ENCODE measurements at regions not wholly inside any gene's neighbourhood (a gene's known extent, or its start where the extent isn't known, plus 50 kb on each side); places are given as distances from the start of the nearest gene placed in this dataset.
"Not testable (repeated sequence)": the region's sequence is repeated elsewhere in the genome, so short reads cannot be mapped to it uniquely, and the experiment has no call there.

GRCh38 chr22:12603833-12604232, 2924.2 kb upstream of the OR11H1 start:
- not testable (repeated sequence) for H3K14ac ChIP-seq (ENCODE audit: insufficient read depth, low read length); H2BK5ac ChIP-seq (ENCODE audit: insufficient read length, low read length); H2BK15ac ChIP-seq (ENCODE audit: low read depth, low read length); H3K79me1 ChIP-seq (ENCODE audit: insufficient read depth, low read depth, low read length, poor library complexity, severe bottlenecking); H4K5ac ChIP-seq (ENCODE audit: insufficient read length, low read depth, low read length); H3K9ac ChIP-seq (ENCODE audit: extremely low read depth, insufficient read length, low read length); H2BK20ac ChIP-seq (ENCODE audit: low read depth, low read length, poor library complexity, severe bottlenecking); H3K27ac ChIP-seq (ENCODE audit: insufficient read length, low read depth, low read length); H3K4ac ChIP-seq (ENCODE audit: low read depth, low read length); H2AFZ ChIP-seq (ENCODE audit: low read length); DNase-seq; H3T11ph ChIP-seq (ENCODE audit: low read length); H3K27me3 ChIP-seq (ENCODE audit: insufficient read depth, low read length); H3K23ac ChIP-seq (ENCODE audit: insufficient read length, low read depth, low read length); H3K27ac Mint-ChIP-seq; H3K79me2 ChIP-seq (ENCODE audit: insufficient read depth, low read length); H3K56ac ChIP-seq (ENCODE audit: insufficient read length, low read depth, low read length); H4K91ac ChIP-seq (ENCODE audit: insufficient read length, low read depth, low read length); H3K4me3 Mint-ChIP-seq; H4K20me1 ChIP-seq (ENCODE audit: control insufficient read depth, insufficient read depth, insufficient read length); H3K23me2 ChIP-seq (ENCODE audit: insufficient read length, low read depth, low read length, poor library complexity, severe bottlenecking); H3K4me1 ChIP-seq (ENCODE audit: insufficient read depth, low read length); H4K8ac ChIP-seq (replicated peaks; ENCODE audit: insufficient read length, low read depth, low read length); H2BK120ac ChIP-seq (ENCODE audit: low read depth, low read length, poor library complexity, severe bottlenecking); H2AK5ac ChIP-seq (ENCODE audit: insufficient read length, low read length); H3K4me2 ChIP-seq (ENCODE audit: insufficient read depth, insufficient read length, low read length); H3K18ac ChIP-seq (ENCODE audit: insufficient read length, low read depth, low read length); H2BK12ac ChIP-seq (ENCODE audit: insufficient read length, low read depth, low read length); H3K4me1 Mint-ChIP-seq
- H3K36me3 Mint-ChIP-seq (ENCODE audit: insufficient read depth in 1 of 3, low read depth in 3 of 3), result peaks cover 33 to 63% (median 39%) of the 10 kb centered on the region in 3 experiments
- H3K9me3 Mint-ChIP-seq, result peaks cover 91% of the 10 kb centered on the region in 2 experiments
- peaks cover 13% of the 10 kb centered on the region for H3K27me3 Mint-ChIP-seq (ENCODE audit: low read depth)
- peaks cover 72% of the 10 kb centered on the region for H3K9me3 ChIP-seq (ENCODE audit: control insufficient read depth, low read depth, low read length)

DNA sequence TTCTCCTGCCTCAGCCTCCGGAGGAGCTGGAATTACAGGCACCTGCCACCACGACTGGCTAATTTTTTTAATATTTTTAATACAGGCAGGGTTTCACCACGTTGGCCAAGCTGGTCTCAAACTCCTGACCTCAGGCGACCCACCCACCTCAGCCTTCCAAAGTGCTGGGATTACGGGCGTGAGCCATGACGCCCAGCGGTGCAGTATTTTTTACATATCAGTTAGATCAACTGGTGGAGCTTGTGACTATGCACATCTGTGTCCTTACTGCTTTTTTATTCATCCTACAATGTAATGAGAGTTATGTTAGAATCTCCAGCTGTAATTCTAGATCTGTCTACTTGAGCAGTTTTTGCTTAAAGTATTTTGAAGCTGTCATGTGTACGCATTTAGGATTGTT, 2919.5 kb upstream of the OR11H1 start:
- H3K9ac ChIP-seq (ENCODE audit: extremely low read depth, insufficient read length, low read length); H2BK5ac ChIP-seq (ENCODE audit: insufficient read length, low read length); H4K8ac ChIP-seq (replicated peaks; ENCODE audit: insufficient read length, low read depth, low read length); DNase-seq; H3K27ac Mint-ChIP-seq; H2BK120ac ChIP-seq (ENCODE audit: low read depth, low read length, poor library complexity, severe bottlenecking); H2AK5ac ChIP-seq (ENCODE audit: insufficient read length, low read length); H2BK12ac ChIP-seq (ENCODE audit: insufficient read length, low read depth, low read length); H2BK15ac ChIP-seq (ENCODE audit: low read depth, low read length); H4K5ac ChIP-seq (ENCODE audit: insufficient read length, low read depth, low read length); H3K23me2 ChIP-seq (ENCODE audit: insufficient read length, low read depth, low read length, poor library complexity, severe bottlenecking); H3K4me2 ChIP-seq (ENCODE audit: insufficient read depth, insufficient read length, low read length); H3K4me3 Mint-ChIP-seq; H3K18ac ChIP-seq (ENCODE audit: insufficient read length, low read depth, low read length); H3K4me1 ChIP-seq (ENCODE audit: insufficient read depth, low read length); H3T11ph ChIP-seq (ENCODE audit: low read length); H3K4me1 Mint-ChIP-seq; H3K14ac ChIP-seq (ENCODE audit: insufficient read depth, low read length); H3K23ac ChIP-seq (ENCODE audit: insufficient read length, low read depth, low read length); H3K79me2 ChIP-seq (ENCODE audit: insufficient read depth, low read length); H4K20me1 ChIP-seq (ENCODE audit: control insufficient read depth, insufficient read depth, insufficient read length); H2AFZ ChIP-seq (ENCODE audit: low read length); H3K56ac ChIP-seq (ENCODE audit: insufficient read length, low read depth, low read length); H3K27me3 ChIP-seq (ENCODE audit: insufficient read depth, low read length); H3K4ac ChIP-seq (ENCODE audit: low read depth, low read length); H3K79me1 ChIP-seq (ENCODE audit: insufficient read depth, low read depth, low read length, poor library complexity, severe bottlenecking); H4K91ac ChIP-seq (ENCODE audit: insufficient read length, low read depth, low read length); H3K27ac ChIP-seq (ENCODE audit: insufficient read length, low read depth, low read length); H2BK20ac ChIP-seq (ENCODE audit: low read depth, low read length, poor library complexity, severe bottlenecking): not testable (repeated sequence)
- H3K27me3 Mint-ChIP-seq (ENCODE audit: low read depth), result peaks cover 16% of the 10 kb centered on the region
- H3K36me3 Mint-ChIP-seq (ENCODE audit: insufficient read depth in 1 of 3, low read depth in 3 of 3), result peaks cover 22 to 51% (median 27%) of the 10 kb centered on the region in 3 experiments
- peaks cover 47% of the 10 kb centered on the region for H3K9me3 ChIP-seq (ENCODE audit: control insufficient read depth, low read depth, low read length)
- no CpG with 5 or more reads among the region's 9 CpGs for WGBS (ENCODE audit: extremely low coverage, insufficient read length, low lambda C conversion rate)
- peaks cover 85 to 87% of the 10 kb centered on the region in 2 experiments for H3K9me3 Mint-ChIP-seq
